A549 (cell line): ENCODE measurements at regions not wholly inside any gene's neighbourhood (a gene's known extent, or its start where the extent isn't known, plus 50 kb on each side); places are given as distances from the start of the nearest gene placed in this dataset.

Experiments
- ATAC-seq, 2 experiments: fragments of 200-7000 bp in 1 of 2; fragments of >200 bp in 1 of 2; cut with Nextera tagmentation in 1 of 2; cut with Tn5 transposase in 1 of 2; 3 replicates each; pipeline versions ENCODE4 v1.8.0 to v1.9.1; 2018 to 2020; ENCODE audit warnings: mild to moderate bottlenecking in 1 of 2, moderate library complexity in 1 of 2
- CTCF ChIA-PET: fragments of 300-600 bp; sonication (Branson Sonifier 250); formaldehyde crosslinking; extraction: SDS; loops from one replicate; lab custom pipeline; 2021; ENCODE audit warnings: antibody characterized with exemption, inconsistent platforms; lab: Yijun Ruan, JAX
- POLR2A ChIA-PET: fragments of 350-600 bp; formaldehyde crosslinking; extraction: SDS; loops from one replicate; lab custom pipeline; 2021; ENCODE audit warnings: antibody characterized with exemption, inconsistent platforms; lab: Yijun Ruan, JAX
- DNase-seq, 2 experiments: peaks; one replicate each; pipeline versions ENCODE4 v3.0.0 to v3.0.0-alpha.2; 2011 to 2016; ENCODE audit warnings: low read depth in 1 of 2, low spot score in 1 of 2
- FAIRE-seq: peaks from 2 replicates; lab custom pipeline; 2011; peaks lifted over from hg19 to GRCh38; lab: Jason Lieb, UNC
- H3K27ac ChIP-seq, 2 experiments: fragments of >200 bp; sonication (Bioruptor Twin); formaldehyde crosslinking; 3 replicates each; pipeline ENCODE4 v1.5.1; 2016 to 2017
- H3K4me1 ChIP-seq: fragments of >200 bp; sonication (Bioruptor Twin); formaldehyde crosslinking; 3 replicates; pipeline ENCODE4 v1.6.1; 2016
- H3K4me2 ChIP-seq: fragments of >200 bp; sonication (Bioruptor Twin); formaldehyde crosslinking; 3 replicates; pipeline ENCODE4 v1.6.1; 2016
- H3K4me3 ChIP-seq: fragments of >200 bp; sonication (Bioruptor Twin); formaldehyde crosslinking; 3 replicates; pipeline ENCODE4 v1.5.1; 2016
- H3K9me3 ChIP-seq: fragments of >200 bp; sonication (Bioruptor Twin); formaldehyde crosslinking; 3 replicates; pipeline ENCODE4 v1.6.1; 2016
- ATOH8 ChIP-seq: fragments of 250-450 bp; sonication (Bioruptor Pico); IDR thresholded peaks from 2 replicates; pipeline ENCODE4 v1.5.0; 2020; ENCODE audit warnings: low read depth, mild to moderate bottlenecking, moderate library complexity
- BHLHE40 ChIP-seq: IDR thresholded peaks from 2 replicates; pipeline ENCODE4 v1.6.1; 2012; ENCODE audit warnings: low read depth, low read length, inconsistent platforms
- CBX2 ChIP-seq: fragments of 200-600 bp; sonication (generic); IDR thresholded peaks from 2 replicates; pipeline ENCODE4 v1.6.1; 2016; ENCODE audit warnings: low read depth, mild to moderate bottlenecking, borderline replicate concordance
- CBX8 ChIP-seq: fragments of 200-600 bp; sonication (generic); IDR thresholded peaks from 2 replicates; pipeline ENCODE4 v1.6.1; 2016
- CEBPB ChIP-seq, 2 experiments: fragments of >200 bp in 1 of 2; sonication (Bioruptor Twin) in 1 of 2; formaldehyde crosslinking in 1 of 2; IDR thresholded peaks; 2 replicates each; pipeline ENCODE4 v1.6.1; 2012 to 2016
- CTCF ChIP-seq: fragments of >200 bp; sonication (Bioruptor Twin); formaldehyde crosslinking; IDR thresholded peaks from 3 replicates; pipeline ENCODE4 v1.5.1; 2016
- EHF ChIP-seq: fragments of 250-450 bp; sonication (Bioruptor Pico); IDR thresholded peaks from 2 replicates; pipeline ENCODE4 v1.5.0; 2020; ENCODE audit warnings: mild to moderate bottlenecking
- EHMT2 ChIP-seq: fragments of 200-600 bp; sonication (generic); IDR thresholded peaks from 2 replicates; pipeline ENCODE4 v1.6.1; 2016; ENCODE audit warnings: antibody characterized with exemption, low read depth, mild to moderate bottlenecking, moderate library complexity
- EP300 ChIP-seq, 2 experiments: fragments of >200 bp; sonication (Bioruptor Twin); formaldehyde crosslinking; IDR thresholded peaks; 2 replicates in 1 of 2; 3 replicates in 1 of 2; pipeline ENCODE4 v1.6.1; 2016 to 2017
- ESRRA ChIP-seq: fragments of 150-350 bp; IDR thresholded peaks from 2 replicates; pipeline ENCODE4 v1.6.1; 2014; ENCODE audit warnings: mild to moderate bottlenecking, low read length, borderline replicate concordance
- FOSL2 ChIP-seq, 2 experiments: fragments of 450-650 bp in 1 of 2; fragments of >200 bp in 1 of 2; sonication (Bioruptor Twin) in 1 of 2; formaldehyde crosslinking; IDR thresholded peaks; 2 replicates each; pipeline versions ENCODE4 v1.5.0 to v1.6.1; 2016 to 2020; ENCODE audit warnings: mild to moderate bottlenecking in 1 of 2, moderate library complexity in 1 of 2
- FOXS1 ChIP-seq: fragments of 250-450 bp; sonication (Bioruptor Pico); IDR thresholded peaks from 2 replicates; pipeline ENCODE4 v1.5.0; 2020; ENCODE audit warnings: mild to moderate bottlenecking, moderate library complexity
- GATA3 ChIP-seq: IDR thresholded peaks from 2 replicates; pipeline ENCODE4 v1.6.1; 2012; ENCODE audit warnings: borderline replicate concordance
- HDAC2 ChIP-seq: fragments of 200-600 bp; sonication (generic); IDR thresholded peaks from 2 replicates; pipeline ENCODE4 v1.6.1; 2016
- HEYL ChIP-seq: fragments of 250-450 bp; sonication (Bioruptor Pico); IDR thresholded peaks from 2 replicates; pipeline ENCODE4 v1.8.0; 2021; ENCODE audit warnings: mild to moderate bottlenecking, moderate library complexity
- HOXA7 ChIP-seq: fragments of 250-450 bp; sonication (Bioruptor Pico); IDR thresholded peaks from 2 replicates; pipeline ENCODE4 v1.5.0; 2020; ENCODE audit warnings: mild to moderate bottlenecking, moderate library complexity
- JUN ChIP-seq, 2 experiments: fragments of >200 bp; sonication (Bioruptor Twin); formaldehyde crosslinking; IDR thresholded peaks; 2 replicates in 1 of 2; 3 replicates in 1 of 2; pipeline ENCODE4 v1.6.1; 2016 to 2017
- JUNB ChIP-seq: fragments of >200 bp; sonication (Bioruptor Twin); formaldehyde crosslinking; IDR thresholded peaks from 2 replicates; pipeline ENCODE4 v1.6.1; 2016
- KDM1A ChIP-seq: fragments of 200-600 bp; sonication (generic); IDR thresholded peaks from 2 replicates; pipeline ENCODE4 v1.6.1; 2016; ENCODE audit warnings: low read depth, mild to moderate bottlenecking
- KDM5A ChIP-seq: fragments of 200-600 bp; sonication (generic); IDR thresholded peaks from 2 replicates; pipeline ENCODE4 v1.6.1; 2016; ENCODE audit warnings: antibody characterized with exemption, mild to moderate bottlenecking
- MAFK ChIP-seq: fragments of 450-650 bp; IDR thresholded peaks from 2 replicates; pipeline ENCODE4 v1.6.1; 2014; ENCODE audit not compliant: partially characterized antibody
- MYC ChIP-seq: IDR thresholded peaks from 2 replicates; pipeline ENCODE4 v1.6.1; 2012; ENCODE audit warnings: mild to moderate bottlenecking, inconsistent platforms, low read length, improper control_type of control experiment, borderline replicate concordance
- NPAS2 ChIP-seq: fragments of 250-450 bp; sonication (Bioruptor Pico); IDR thresholded peaks from 2 replicates; pipeline ENCODE4 v1.8.0; 2022; ENCODE audit warnings: mild to moderate bottlenecking, moderate library complexity, borderline replicate concordance
- NR3C1 ChIP-seq: fragments of >200 bp; sonication (Bioruptor Twin); formaldehyde crosslinking; IDR thresholded peaks from 3 replicates; pipeline ENCODE4 v1.6.1; 2017
- PHF8 ChIP-seq: fragments of 200-600 bp; sonication (generic); IDR thresholded peaks from 2 replicates; pipeline ENCODE4 v1.6.1; 2016; ENCODE audit warnings: low read depth, mild to moderate bottlenecking, antibody characterized with exemption, moderate library complexity, borderline replicate concordance
- RARB ChIP-seq: fragments of 250-450 bp; sonication (Bioruptor Pico); IDR thresholded peaks from 2 replicates; pipeline ENCODE4 v1.8.0; 2021; ENCODE audit warnings: mild to moderate bottlenecking, moderate library complexity
- RFX5 ChIP-seq: fragments of 450-650 bp; IDR thresholded peaks from 2 replicates; pipeline ENCODE4 v1.7.1; 2014; ENCODE audit warnings: antibody characterized with exemption, mild to moderate bottlenecking, moderate library complexity
- SMC3 ChIP-seq: fragments of >200 bp; sonication (Bioruptor Twin); formaldehyde crosslinking; IDR thresholded peaks from 3 replicates; pipeline ENCODE4 v1.6.1; 2018; ENCODE audit warnings: inconsistent platforms
- SREBF2 ChIP-seq: fragments of 450-650 bp; IDR thresholded peaks from 2 replicates; pipeline ENCODE4 v1.6.1; 2014; ENCODE audit warnings: mild to moderate bottlenecking, moderate library complexity
- TFCP2L1 ChIP-seq: fragments of 250-450 bp; sonication (Bioruptor Pico); IDR thresholded peaks from 2 replicates; pipeline ENCODE4 v1.5.0; 2021; ENCODE audit warnings: mild to moderate bottlenecking
- TP53 ChIP-seq: fragments of 250-450 bp; sonication (Bioruptor Pico); IDR thresholded peaks from 2 replicates; pipeline ENCODE4 v1.5.0; 2021; ENCODE audit warnings: mild to moderate bottlenecking, moderate library complexity
- ZFP36 ChIP-seq: fragments of 450-650 bp; IDR thresholded peaks from 2 replicates; pipeline ENCODE4 v1.6.1; 2014; ENCODE audit warnings: borderline replicate concordance; ENCODE audit not compliant: partially characterized antibody
- WGBS: methylation state at CpG from one replicate; pipeline ENCODE4 v1.1.6; 2017; ENCODE audit errors: missing lambda C conversion rate; 5-methylcytosine and 5-hydroxymethylcytosine counted together

GRCh38 chrX:85622635-85623034 lies 243.2 kb upstream of the POF1B start:
- FAIRE-seq (no peak), DNase-seq (no peak), ATAC-seq (no peak)
- H3K4me2 ChIP-seq = no peak overlapping the region
- CTCF ChIA-PET = no interaction called here
- no peaks in the 10 kb centered on the region for H3K4me1 ChIP-seq
- TF ChIP-seq MAFK (no peak), ATOH8 (CRISPR knock-in tag) (no peak), FOSL2 (IDR thresholded peaks at IDR 0.05) (no peak), FOSL2 (CRISPR knock-in tag; IDR thresholded peaks at IDR 0.05) (no peak), BHLHE40 (no peak), PHF8 (no peak), KDM1A (no peak), EHMT2 (no peak), EP300 (IDR thresholded peaks at IDR 0.05) (no peak), JUNB (no peak), ZFP36 (no peak), CBX2 (no peak), NPAS2 (CRISPR knock-in tag) (no peak), HDAC2 (no peak), HOXA7 (no peak), GATA3 (no peak), CEBPB (IDR thresholded peaks at IDR 0.05) (no peak)
- H3K4me3 ChIP-seq = no peak overlapping the region
- no peak overlapping the region for H3K27ac ChIP-seq
- WGBS = no CpG with 5 or more reads among the region's 8 CpGs
- H3K9me3 ChIP-seq = no peaks in the 10 kb centered on the region
- POLR2A ChIA-PET = no interaction called here

GRCh38 chrX:85620466-85620865 lies 241.0 kb upstream of the POF1B start:
- POLR2A ChIA-PET = no interaction called here
- DNase-seq = no peak
- H3K4me3 ChIP-seq = no peak overlapping the region
- H3K9me3 ChIP-seq = no peaks in the 10 kb centered on the region
- ATAC-seq = no peak
- CTCF ChIA-PET = no interaction called here
- TF ChIP-seq RFX5 (no peak), KDM1A (no peak), CBX8 (no peak), RARB (CRISPR knock-in tag) (no peak), NR3C1 (no peak), EP300 (IDR thresholded peaks at IDR 0.05) (no peak), BHLHE40 (no peak), TP53 (no peak), EHMT2 (no peak), HEYL (CRISPR knock-in tag) (no peak), TFCP2L1 (CRISPR knock-in tag) (no peak), SREBF2 (no peak), CTCF (no peak), ESRRA (no peak)
- H3K4me1 ChIP-seq = no peaks in the 10 kb centered on the region
- 0% methylated on average over 1 of the region's 1 CpG for WGBS
- no peak overlapping the region for H3K4me2 ChIP-seq
- H3K27ac ChIP-seq = no peak overlapping the region
- FAIRE-seq = no peak

- Histone ChIP-seq H3K4me1 (no peaks in the 10 kb centered on the region), H3K27ac (no peak overlapping the region), H3K9me3 (no peaks in the 10 kb centered on the region), H3K4me3 (no peak overlapping the region), H3K4me2 (no peak overlapping the region)
- no peak for DNase-seq
- FAIRE-seq = no peak
- POLR2A ChIA-PET = no interaction called here
- ATAC-seq = no peak
- TF ChIP-seq TFCP2L1 (CRISPR knock-in tag) (no peak), HEYL (CRISPR knock-in tag) (no peak), ESRRA (no peak), SMC3 (no peak), JUN (IDR thresholded peaks at IDR 0.05) (no peak), FOXS1 (CRISPR knock-in tag) (no peak), EHF (no peak), KDM5A (no peak), FOSL2 (IDR thresholded peaks at IDR 0.05) (no peak), FOSL2 (CRISPR knock-in tag; IDR thresholded peaks at IDR 0.05) (no peak), MYC (no peak)
- CTCF ChIA-PET = no interaction called here
These were observed 240.5 kb upstream of the POF1B start for GRCh38 chrX:85619962-85620361.
